NCI-H2171 (cell line): ENCODE measurements at regions not wholly inside any gene's neighbourhood (a gene's known extent, or its start where the extent isn't known, plus 50 kb on each side); places are given as distances from the start of the nearest gene placed in this dataset.
A peak's percentile ranks its signal among the peaks of the same experiment; 100 is the strongest.
"Not testable (repeated sequence)": the region's sequence is repeated elsewhere in the genome, so short reads cannot be mapped to it uniquely, and the experiment has no call there.

ENCODE experiments used
- DNase-seq: peaks from one replicate; lab custom pipeline; 2025; lab: John Stamatoyannopoulos, UW

DNA sequence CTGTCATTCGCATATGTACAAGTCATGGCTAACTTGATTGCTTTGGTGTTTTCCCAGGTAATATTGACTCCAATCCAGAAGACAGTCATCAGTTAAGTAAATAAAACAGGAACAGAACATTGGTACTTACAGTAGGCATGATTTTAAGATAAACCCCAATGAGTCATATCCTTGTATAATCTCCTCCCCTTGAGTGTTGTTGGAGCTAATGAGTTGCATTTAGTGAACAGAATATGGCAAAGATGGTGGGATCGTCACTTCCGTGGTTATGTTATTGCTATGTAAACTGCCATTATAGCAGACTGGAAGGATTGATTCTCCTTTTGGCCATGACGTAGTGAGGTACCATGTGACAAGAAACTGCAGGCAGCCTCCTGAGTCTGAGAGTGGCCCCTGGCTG, 102.2 kb downstream of the TMX1 start:
- no peak for DNase-seq

DNA sequence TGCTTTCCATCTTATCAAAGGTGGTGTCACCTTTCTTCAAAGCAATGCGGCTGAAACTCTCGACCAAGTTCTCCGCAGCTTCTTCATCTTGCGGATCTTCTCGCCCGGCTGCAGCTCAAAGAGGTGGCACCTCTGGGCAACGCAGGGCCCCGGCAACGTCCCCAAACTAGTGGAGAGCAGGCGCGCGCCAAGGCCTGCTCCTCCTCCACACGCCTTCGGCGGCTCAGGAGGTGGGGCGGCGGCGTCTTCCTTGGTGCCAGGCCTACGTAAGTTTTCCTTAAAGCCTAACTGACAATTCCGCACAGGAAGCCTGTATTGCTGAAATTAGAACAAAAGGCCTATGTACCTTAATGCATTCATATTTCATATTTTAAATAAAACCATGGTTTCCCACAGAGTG, 112.0 kb downstream of the TMX1 start:
- DNase-seq: no peak

DNA sequence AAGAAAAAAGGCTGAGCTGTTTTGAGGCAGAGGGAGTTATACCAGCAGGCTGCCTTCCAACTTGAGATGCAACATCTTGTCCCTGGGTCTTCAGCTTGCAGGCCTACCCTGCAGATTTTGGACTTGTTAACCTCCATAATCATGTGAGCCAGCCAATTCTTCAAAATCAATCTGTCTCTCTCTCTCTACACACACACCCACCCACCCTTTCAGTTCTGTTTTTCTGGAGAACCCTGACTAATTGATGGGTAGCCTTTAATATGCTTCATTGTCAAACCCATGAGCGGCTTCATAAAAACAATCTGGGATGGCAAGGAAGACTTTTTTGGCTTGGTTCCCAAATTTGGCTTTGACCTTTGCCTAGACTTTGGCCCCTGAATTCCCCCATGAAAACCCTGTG, 113.9 kb downstream of the TMX1 start:
- no peak for DNase-seq

DNA sequence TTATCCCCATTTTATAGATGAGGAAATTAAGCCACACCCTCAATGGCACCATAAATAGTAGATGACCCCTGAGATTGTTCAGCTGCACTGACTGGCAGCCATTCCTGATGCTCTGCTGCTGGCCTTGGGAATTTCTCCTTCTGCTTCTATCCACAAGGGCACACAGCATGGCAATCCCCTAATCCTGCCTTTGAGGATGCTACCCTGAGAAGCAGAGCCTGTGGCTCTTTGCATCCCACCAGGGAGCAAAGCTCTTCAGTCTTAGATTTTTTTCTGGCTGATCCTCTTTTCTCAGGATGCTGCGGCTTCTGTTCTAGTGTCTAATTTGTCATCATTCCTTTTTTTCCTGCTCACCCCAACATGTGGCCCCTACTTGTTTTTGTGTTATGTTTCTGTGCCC, 114.8 kb downstream of the TMX1 start:
- no peak for DNase-seq

DNA sequence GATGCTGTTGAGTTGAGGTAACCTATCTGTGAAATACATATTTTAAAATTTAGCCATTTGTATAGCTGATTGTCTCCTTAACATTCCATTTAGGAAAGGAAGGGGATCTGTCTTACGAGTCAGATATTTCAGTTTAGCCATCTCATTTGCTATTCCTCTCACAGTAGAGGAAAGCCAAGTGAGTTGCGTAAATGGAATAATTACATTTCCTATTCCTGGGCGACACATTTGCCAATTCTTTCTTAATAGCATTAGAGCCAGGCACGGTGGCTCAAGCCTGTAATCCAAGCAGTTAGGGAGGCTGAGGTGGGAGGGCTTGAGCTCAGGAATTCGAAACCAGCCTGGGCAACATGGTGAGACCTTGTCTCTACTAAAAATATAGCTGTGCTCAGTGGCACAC, 116.3 kb downstream of the TMX1 start:
- DNase-seq: no peak

DNA sequence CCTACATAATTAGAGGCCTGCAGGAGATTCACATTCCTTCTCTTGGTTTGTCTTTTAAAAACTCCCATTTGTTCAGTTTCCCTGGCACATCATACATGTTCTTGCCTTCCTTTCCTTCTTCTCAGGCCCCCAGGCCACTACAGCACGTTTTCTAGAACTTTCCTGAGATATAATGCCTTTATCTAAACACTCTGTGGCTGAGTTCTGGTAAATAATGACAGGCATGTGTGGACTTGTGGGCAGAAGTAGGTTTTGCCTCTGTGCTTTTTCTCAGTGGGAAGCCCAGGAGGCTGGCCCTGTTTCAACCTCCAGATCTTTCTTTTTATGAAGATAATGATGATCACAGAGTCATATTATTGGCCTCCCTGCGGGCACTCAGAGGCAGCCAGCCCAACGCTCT, 117.2 kb downstream of the TMX1 start:
- no peak for DNase-seq

DNA sequence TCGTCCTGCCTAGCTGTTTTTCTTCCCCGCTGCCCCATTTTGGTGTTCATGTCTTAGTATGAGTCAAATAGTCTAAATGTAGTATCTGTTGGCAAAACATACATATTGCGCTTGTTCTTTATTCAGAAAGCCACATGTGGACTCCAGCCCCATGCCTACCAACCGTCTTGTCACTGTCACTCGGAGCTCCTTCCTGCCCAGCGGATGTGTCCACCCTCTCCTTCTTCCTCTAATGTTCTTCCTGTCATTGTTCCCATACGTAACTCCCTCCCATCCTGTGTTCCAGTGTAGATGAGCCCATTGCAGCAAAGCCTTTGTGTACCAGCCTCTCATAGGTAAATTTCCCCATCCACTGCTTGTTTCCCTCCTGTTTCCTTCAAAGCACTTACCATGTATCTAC, 120.5 kb downstream of the TMX1 start:
- DNase-seq: no peak

DNA sequence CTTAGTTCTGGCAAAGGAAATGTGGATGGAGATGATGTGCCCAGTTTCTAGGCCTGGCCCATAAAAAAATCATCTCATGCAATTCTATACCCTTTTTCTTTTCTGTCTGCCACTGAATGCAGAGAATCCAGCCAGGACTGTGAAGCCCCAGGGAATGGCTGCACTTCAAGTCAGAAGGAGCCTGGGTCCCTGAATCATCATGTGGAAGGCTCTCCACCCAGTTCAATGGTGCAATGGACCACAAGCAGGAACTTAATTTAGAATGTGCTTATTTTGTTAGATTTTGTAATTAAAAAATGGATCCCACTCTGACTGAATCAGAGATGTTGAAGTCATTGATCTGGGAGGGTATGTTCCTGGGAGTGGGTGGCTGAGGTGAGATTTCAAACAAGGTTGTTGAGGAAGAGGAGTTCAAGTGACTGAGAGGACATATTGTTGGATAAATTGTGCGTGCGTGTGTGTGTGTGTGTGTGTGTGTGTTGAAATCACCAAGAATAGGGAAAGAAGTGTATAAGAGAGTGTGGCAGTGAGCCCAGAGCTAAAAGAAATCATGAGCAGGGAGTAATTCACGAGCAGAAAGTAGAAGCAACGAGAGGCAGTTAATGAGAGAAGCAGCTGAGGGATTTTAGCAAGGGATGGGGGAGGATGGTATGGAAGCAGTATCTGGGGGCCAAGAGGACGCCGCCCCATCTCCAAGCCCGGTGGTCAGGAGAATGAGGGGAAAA, 125.4 kb downstream of the TMX1 start:
- DNase-seq: no peak

DNA sequence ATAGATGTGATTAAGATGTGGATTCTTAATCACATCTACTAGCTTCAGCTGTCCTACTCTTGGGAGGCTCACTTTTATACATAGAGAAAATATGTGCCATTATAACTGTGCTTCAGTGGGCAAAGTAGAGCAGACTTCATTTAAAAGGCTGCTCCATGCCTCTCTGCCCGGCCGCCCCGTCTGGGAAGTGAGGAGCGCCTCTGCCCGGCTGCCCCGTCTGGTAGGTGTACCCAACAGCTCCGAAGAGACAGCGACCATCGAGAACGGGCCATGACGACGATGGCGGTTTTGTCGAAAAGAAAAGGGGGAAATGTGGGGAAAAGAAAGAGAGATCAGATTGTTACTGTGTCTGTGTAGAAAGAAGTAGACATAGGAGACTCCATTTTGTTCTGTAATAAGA, 126.4 kb downstream of the TMX1 start:
- not testable (repeated sequence) for DNase-seq

DNA sequence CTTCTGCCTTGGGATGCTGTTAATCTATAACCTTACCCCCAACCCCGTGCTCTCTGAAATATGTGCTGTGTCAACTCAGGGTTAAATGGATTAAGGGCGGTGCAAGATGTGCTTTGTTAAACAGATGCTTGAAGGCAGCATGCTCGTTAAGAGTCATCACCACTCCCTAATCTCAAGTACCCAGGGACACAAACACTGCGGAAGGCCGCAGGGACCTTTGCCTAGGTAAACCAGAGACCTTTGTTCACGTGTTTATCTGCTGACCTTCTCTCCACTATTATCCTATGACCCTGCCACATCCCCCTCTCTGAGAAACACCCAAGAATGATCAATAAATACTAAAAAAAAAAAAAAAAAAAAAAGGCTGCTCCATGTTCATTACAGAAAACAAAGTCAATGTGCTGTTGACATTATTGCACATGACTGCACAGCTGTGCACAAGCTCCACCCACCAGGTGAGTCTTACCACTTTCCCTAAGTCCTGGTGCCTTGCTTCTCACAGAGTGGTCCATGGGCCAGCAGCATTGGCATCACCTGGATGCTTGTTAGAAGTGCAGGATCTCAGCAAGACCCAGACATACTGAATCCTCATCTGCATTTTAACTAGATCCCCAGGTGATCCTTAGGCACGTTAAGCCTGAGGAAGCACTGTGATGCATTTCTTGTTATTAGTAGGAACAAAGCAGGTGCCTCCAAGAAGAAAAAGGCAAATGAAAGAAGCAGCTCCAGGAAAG, 127.0 kb downstream of the TMX1 start:
- DNase-seq: peak; percentile 44

DNA sequence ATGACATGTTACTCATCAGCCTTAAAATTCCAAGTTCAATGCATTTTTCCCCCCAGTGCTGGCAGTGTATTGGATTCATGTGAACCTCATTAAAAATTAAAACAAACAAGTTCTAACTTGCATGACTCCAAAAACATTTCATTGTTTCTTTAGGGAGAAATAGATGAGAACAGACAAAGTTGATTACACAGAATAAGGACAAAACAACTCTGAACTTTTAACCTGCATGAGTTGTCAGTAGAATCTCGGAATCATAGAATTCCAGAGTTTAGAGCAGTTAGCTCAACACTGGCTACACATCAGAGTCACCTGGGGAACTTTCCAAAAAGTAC, 127.5 kb downstream of the TMX1 start:
- DNase-seq: no peak

DNA sequence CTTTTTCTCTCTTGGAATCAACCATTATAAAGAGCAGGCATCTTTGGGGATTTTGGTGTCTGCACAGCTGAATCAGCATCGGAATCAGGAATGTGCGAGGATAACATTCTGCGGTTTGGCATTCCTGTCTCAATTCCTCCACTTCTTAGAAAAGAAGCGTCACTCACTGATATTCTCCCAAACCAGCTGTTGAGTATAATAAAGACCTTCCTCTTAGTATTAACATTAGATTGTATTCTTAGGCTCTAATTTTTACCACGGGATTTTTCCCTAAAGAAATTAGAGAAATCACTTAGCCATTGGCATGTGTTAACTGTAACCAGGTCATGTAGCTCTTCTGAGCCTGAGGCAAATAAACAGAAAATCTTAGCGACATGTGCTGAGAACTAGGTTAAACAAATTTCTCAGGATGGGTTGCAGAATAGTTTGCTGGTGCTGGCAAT, 128.7 kb downstream of the TMX1 start:
- DNase-seq: no peak

DNA sequence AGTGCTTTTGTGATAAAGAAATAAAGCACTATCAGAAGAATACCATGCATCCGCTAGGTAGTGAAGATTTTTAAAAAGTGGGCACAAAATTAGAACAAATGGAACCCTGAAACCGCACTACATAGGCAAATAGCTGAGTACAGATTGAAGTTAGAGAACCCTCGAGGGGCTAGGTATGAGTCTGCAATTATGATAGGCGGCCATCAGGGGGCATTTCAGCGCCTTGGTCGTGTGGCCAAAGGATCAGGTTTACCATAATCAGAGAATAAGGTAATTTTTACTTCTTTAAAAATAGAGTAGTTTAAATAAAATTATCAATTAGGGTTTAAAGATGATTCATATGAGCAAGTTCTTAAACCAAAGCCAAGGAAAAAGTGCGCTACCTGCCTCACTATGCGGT, 129.8 kb downstream of the TMX1 start:
- no peak for DNase-seq

DNA sequence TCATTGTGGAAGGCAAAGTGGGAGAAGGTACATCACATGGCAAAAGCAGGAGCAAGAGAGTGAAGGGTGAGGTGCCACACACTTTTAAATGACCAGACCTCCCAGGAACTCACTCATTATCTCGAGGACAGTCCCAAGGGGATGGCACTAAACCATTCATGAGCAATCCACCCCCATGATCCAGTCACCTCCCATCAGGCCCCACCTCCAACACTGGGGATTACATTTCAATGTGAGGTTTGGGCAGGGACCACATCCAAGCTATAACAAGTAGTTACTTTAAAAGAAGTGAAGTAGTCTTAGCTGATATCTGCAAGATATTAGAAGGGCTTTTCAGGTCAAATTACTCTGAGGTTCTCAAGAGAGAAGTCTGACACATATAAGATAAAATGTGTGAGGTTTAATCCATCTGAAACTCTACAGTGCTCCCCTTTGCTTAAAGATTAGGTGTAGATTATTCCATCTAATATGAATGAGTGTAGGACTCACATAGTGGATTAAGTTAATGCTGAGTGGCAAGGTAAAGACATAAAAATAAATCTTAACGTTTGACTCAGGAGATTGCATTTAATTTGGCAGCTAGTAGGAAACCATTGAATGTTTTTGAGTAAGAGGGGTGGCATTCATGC, 130.8 kb downstream of the TMX1 start:
- DNase-seq: no peak

DNA sequence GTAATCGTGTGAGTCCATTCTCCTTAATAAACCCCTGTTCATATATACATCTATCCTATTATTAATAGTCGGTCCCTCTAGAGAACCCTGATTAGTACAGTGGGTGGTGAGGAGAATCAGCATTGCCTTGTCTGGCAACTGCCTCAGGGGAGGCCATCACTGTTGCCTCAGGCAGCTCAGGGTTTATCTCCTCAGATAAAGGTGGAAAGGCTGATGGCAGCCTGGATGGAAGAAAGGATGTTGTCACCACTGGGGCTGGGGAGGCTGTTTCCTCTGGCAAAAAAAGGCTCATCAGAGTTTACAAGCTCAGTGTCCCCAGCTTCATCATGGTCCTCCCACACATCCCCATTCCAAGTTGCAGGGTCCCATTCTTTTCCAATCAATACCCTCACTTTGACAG, 137.1 kb downstream of the TMX1 start:
- DNase-seq: not testable (repeated sequence)

DNA sequence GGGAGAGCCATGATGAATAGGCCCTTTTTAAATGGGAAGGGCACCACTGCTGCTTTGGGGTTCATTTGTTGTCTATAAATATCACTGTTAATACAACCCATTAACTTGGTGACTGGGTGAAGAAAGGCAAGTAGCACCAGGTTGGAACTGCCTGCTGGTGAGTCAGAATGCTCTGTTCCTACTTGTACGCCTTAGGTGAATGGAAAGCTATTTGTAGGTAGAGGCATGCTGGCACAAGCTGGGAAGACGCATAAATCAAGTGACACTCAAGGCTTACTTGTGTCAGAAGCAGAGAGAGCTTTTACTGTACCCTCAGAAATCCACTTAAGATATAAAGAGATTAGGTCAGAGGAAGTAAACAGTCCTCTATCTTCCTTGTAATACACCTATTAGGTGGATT, 142.5 kb downstream of the TMX1 start:
- peak; percentile 63 for DNase-seq

DNA sequence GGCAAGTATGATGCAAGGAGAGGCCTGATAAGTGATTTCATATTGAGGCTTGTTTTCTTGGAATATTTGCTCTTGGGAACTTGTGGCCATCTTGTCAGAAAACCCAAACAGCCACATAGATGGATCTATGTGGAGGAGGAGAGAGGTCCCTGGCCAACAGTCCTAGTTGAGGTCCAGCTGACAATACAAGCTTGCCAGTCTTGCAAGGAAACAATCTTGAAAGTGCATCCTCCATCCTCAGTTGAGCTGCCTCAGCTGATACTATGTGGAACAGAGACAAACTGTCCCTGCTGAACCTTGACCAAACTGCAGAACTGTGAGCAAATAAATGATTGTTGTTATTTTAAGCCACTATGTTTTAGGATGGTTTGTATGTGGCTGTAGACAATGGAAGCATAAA, 146.4 kb downstream of the TMX1 start:
- no peak for DNase-seq

DNA sequence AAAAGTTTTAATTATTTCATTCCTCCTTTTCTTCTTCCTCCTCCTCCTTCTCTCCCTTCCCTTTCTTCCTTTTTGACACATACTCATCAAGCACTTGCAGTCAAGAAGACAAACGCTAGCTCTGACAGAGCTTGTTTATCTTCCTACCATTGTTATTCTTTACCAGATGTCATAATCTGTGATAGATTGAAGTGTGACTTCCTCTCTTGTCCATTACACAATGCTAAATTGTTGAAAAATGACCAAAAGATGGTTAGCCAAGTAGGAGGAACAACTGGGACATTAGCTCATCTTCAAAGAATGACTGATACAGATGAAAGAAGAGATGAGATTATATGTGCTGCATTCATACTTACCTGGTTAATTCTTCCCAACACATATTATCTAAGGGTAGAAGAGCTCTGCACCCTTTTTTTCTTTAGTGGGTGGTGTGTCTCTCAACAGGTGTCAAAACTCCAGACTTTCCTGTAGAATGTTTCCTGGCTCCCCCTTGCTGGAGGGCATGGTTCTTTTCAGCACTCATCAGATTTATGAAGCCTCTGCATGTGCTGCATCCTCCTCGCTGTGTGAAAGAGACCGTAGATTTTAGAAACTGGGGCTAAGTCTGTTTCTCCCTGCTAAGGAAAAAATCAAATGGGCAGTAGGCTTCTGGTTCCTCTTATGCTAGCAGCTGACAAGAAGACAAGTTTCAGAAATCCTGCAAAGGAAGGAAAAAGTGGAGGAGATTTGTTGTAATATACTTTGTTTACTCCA, 147.1 kb downstream of the TMX1 start:
- no peak for DNase-seq

DNA sequence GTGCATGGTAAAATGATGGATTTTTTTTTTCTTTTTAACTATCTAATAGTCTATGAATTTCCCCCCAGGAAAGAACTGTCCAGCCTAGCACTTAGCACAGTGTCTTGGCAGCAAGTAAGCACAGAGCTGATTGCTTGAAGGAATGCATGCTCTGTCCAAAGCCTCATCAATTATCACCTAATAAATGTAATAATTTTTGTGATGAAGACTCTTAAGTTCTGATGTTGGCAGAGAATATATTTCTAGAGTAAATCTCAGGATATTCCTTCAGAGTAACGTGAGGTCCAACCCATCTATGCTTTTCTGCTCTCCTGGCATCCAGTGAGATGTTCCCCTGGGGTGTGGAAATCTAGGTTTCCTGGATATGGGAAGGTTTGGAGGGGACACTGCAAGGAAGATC, 152.4 kb downstream of the TMX1 start:
- DNase-seq: no peak

DNA sequence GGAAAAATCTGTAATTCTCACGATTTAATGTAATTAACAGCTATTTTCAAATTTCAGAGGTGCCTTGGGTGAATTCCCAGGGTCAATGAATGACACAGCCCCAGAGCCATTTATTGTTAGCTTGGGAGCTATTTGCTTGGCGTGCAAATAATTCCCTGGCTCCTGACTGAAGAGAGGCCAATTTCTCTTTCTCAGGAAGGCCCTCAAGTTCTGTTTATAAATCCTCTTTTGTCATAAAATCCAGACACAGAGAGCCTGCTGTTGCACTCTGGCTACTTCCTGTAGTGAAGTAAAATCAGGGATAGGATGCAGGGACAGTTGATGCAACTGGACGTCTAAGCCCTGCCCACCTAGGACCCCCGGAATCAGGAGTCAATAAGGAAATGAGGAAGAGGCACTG, 154.3 kb downstream of the TMX1 start:
- no peak for DNase-seq

DNA sequence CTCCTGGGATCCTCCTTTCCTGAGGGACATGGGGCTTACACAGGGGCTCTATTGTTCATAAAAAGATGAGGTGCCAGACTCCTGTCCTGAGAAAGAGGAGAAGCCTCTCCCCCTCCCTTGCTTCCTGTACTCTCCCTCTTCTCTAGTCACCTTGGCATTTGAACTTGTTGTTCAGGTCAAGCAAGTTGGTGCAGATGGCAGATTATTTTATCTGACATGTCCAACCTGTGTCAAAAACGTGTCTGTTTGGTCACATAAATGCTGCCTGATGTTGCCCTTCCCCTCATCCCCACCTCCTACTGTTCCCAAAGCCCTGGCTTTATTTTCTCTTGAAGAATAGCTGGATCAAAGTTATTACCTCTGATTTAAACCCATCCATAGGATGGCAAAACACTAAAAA, 154.8 kb downstream of the TMX1 start:
- peak; percentile 22 for DNase-seq

DNA sequence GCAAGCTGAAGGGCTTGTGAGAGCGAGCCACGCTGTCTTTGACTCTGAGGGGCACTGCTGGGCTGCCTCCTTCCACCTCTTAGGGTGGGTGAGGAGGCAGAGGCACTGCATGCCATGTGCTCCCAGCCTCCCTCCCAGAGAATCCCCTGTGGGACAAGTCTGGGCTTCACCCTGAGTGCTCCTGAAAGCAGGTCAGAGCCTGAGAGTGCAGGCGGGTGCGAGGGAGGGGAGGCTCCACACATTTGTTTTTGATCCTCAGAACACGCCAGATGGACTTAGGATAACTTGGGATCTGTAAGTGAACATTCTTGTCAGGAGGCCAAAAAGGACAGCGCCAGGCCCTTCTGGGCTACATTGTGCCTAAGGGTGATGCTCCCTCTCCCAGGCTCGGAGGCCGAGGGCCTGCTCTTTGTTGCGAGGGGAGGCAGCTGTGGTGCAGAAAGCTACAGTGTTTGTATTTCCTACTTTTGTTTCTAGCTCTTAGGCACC, 155.4 kb downstream of the TMX1 start:
- DNase-seq: peak; percentile 99
